DND-41 (cell line): ENCODE measurements at regions not wholly inside any gene's neighbourhood (a gene's known extent, or its start where the extent isn't known, plus 50 kb on each side); places are given as distances from the start of the nearest gene placed in this dataset.

Source experiments
- CTCF ChIP-seq: IDR thresholded peaks from 2 replicates; pipeline ENCODE4 v1.5.1; 2012; ENCODE audit warnings: borderline replicate concordance, low read length, moderate library complexity, mild to moderate bottlenecking; ENCODE audit not compliant: poor library complexity, severe bottlenecking; ENCODE audit errors: extremely low read depth
- EZH2 ChIP-seq: IDR thresholded peaks from 3 replicates; pipeline ENCODE4 v1.6.1; 2012; ENCODE audit warnings: borderline replicate concordance, low read depth, mild to moderate bottlenecking, moderate library complexity, low read length, inconsistent platforms; ENCODE audit not compliant: severe bottlenecking

GRCh38 chr14:34012369-34012768 lies 61.5 kb upstream of the EGLN3 start:
- TF ChIP-seq CTCF = no peak
- TF ChIP-seq EZH2 = no peak
